Central memory CD8-positive, alpha-beta T cell (primary cell): ENCODE measurements at regions not wholly inside any gene's neighbourhood (a gene's known extent, or its start where the extent isn't known, plus 50 kb on each side); places are given as distances from the start of the nearest gene placed in this dataset.

Source experiments
- ATAC-seq: fragments of 150-1000 bp; cut with Tn5 transposase; replicated peaks from 2 replicates; pipeline ENCODE4 v1.10.0; 2022; ENCODE audit warnings: mild to moderate bottlenecking, moderate FRiP score, moderate number of reproducible peaks; ENCODE audit not compliant: poor library complexity, severe bottlenecking; ENCODE audit errors: extremely low read depth
- DNase-seq, 2 donors: peaks; one replicate each; pipeline ENCODE4 v3.0.0; 2021; ENCODE audit warnings: low spot score in 2 of 2
- H3K27ac Mint-ChIP-seq: one replicate; pipeline ENCODE4 v1.8.0; 2022; ENCODE audit warnings: low read depth, mild to moderate bottlenecking, moderate library complexity, mixed read lengths
- H3K27me3 Mint-ChIP-seq: one replicate; pipeline ENCODE4 v1.8.0; 2022; ENCODE audit warnings: mixed read lengths
- H3K36me3 Mint-ChIP-seq: one replicate; pipeline ENCODE4 v1.8.0; 2022; ENCODE audit warnings: mild to moderate bottlenecking, moderate library complexity, mixed read lengths; ENCODE audit not compliant: insufficient read depth
- H3K4me1 Mint-ChIP-seq: one replicate; pipeline ENCODE4 v1.8.0; 2022; ENCODE audit warnings: mixed read lengths
- H3K4me3 Mint-ChIP-seq: one replicate; pipeline ENCODE4 v1.8.0; 2022; ENCODE audit warnings: mild to moderate bottlenecking, moderate library complexity, mixed read lengths
- H3K9me3 Mint-ChIP-seq: one replicate; pipeline ENCODE4 v1.8.0; 2022; ENCODE audit warnings: mixed read lengths

GRCh38 chr4:120977435-120977997 lies 55.0 kb upstream of the PRDM5 start:
- DNase-seq = no peak
- no peaks in the 10 kb centered on the region for H3K9me3 Mint-ChIP-seq
- H3K4me3 Mint-ChIP-seq = no peak overlapping the region
- no peaks in the 10 kb centered on the region for H3K36me3 Mint-ChIP-seq
- H3K27me3 Mint-ChIP-seq = no peaks in the 10 kb centered on the region
- no peaks in the 10 kb centered on the region for H3K4me1 Mint-ChIP-seq
- no peak overlapping the region for H3K27ac Mint-ChIP-seq
- peak; percentile 28 for ATAC-seq

DNA sequence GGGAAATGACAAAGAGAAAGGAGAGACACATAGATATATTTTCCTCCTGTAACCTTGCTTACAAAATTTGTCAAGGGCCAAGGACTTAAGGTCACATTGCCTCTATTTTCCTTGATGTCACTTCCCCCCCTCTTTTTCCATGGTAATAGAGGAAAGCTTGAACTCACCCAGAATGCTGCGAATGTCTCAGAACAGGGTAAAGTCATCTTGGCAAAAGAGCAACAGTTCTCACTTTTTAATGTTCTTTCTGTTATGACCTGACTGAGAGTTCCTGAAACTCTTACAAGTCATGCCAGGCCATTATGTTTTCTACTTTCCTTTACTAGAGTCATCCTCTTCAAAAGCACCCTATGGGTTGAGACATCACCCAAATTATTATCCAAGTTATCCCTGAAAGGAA lies 50.7 kb upstream of the PRDM5 start:
- Mint-ChIP-seq H3K36me3 (no peaks in the 10 kb centered on the region), H3K4me3 (no peak overlapping the region), H3K4me1 (no peaks in the 10 kb centered on the region), H3K27me3 (peaks cover 17% of the 10 kb centered on the region), H3K27ac (no peak overlapping the region), H3K9me3 (no peaks in the 10 kb centered on the region)
- no peak for DNase-seq
- no peak for ATAC-seq
